OCI-LY1 (cell line): ENCODE measurements at regions not wholly inside any gene's neighbourhood (a gene's known extent, or its start where the extent isn't known, plus 50 kb on each side); places are given as distances from the start of the nearest gene placed in this dataset.

Source experiments
- H2AFZ ChIP-seq: fragments of 200-600 bp; sonication (generic), shearing (Covaris generic); 2 replicates; pipeline ENCODE4 v1.6.0; 2014; ENCODE audit warnings: antibody characterized with exemption, mild to moderate bottlenecking, low read length
- H3F3A ChIP-seq: fragments of 200-600 bp; sonication (generic), shearing (Covaris generic); 2 replicates; pipeline ENCODE4 v1.6.0; 2014; ENCODE audit warnings: mild to moderate bottlenecking, antibody characterized with exemption, low read length, moderate library complexity; ENCODE audit not compliant: insufficient read depth
- H3K27ac ChIP-seq: fragments of 200-600 bp; sonication (generic); 2 replicates; pipeline ENCODE4 v1.5.1; 2014; ENCODE audit warnings: low read length, mixed run types, mild to moderate bottlenecking, low read depth; ENCODE audit not compliant: poor library complexity, severe bottlenecking
- H3K27me3 ChIP-seq: fragments of 200-600 bp; sonication (generic); 2 replicates; pipeline ENCODE4 v1.6.0; 2014; ENCODE audit warnings: antibody characterized with exemption, mild to moderate bottlenecking, low read length, moderate library complexity; ENCODE audit not compliant: insufficient read depth
- H3K36me3 ChIP-seq: fragments of 200-600 bp; sonication (generic); 2 replicates; pipeline ENCODE4 v1.6.1; 2014; ENCODE audit warnings: mild to moderate bottlenecking, antibody characterized with exemption, low read length, moderate library complexity, mixed read lengths; ENCODE audit not compliant: insufficient read depth
- H3K4me1 ChIP-seq: fragments of 200-600 bp; sonication (generic); 2 replicates; pipeline ENCODE4 v1.5.1; 2014; ENCODE audit warnings: mild to moderate bottlenecking, low read length, moderate library complexity; ENCODE audit not compliant: insufficient read depth, severe bottlenecking
- H3K4me2 ChIP-seq: fragments of 200-600 bp; sonication (generic), shearing (Covaris generic); 2 replicates; pipeline ENCODE4 v1.6.1; 2014; ENCODE audit warnings: low read length
- H3K4me3 ChIP-seq: fragments of 200-600 bp; sonication (generic); 2 replicates; pipeline ENCODE4 v1.5.1; 2014; ENCODE audit warnings: low read length, low read depth, mild to moderate bottlenecking, mixed read lengths; ENCODE audit not compliant: poor library complexity, severe bottlenecking
- H3K79me2 ChIP-seq: fragments of 200-600 bp; shearing (Covaris generic); 2 replicates; pipeline ENCODE4 v1.6.1; 2016; ENCODE audit warnings: mixed run types, low read length, mixed read lengths; ENCODE audit not compliant: insufficient read depth
- H3K9ac ChIP-seq: fragments of 200-600 bp; sonication (generic), shearing (Covaris generic); 2 replicates; pipeline ENCODE4 v1.6.1; 2014; ENCODE audit warnings: mild to moderate bottlenecking, low read length, mixed read lengths
- H3K9me2 ChIP-seq: fragments of 200-600 bp; sonication (generic), shearing (Covaris generic); 2 replicates; pipeline ENCODE4 v1.6.1; 2014; ENCODE audit warnings: low read depth, mild to moderate bottlenecking, low read length, mixed read lengths
- H3K9me3 ChIP-seq: fragments of 200-600 bp; shearing (Covaris generic); 2 replicates; pipeline ENCODE4 v1.6.1; 2014; ENCODE audit warnings: low read length, mixed read lengths
- H4K20me1 ChIP-seq: fragments of 200-600 bp; sonication (generic), shearing (Covaris generic); 2 replicates; pipeline ENCODE4 v1.6.0; 2016; ENCODE audit warnings: mild to moderate bottlenecking, low read length; ENCODE audit not compliant: insufficient read depth
- CTCF ChIP-seq: fragments of 200-600 bp; sonication (generic), shearing (Covaris generic); IDR thresholded peaks from 2 replicates; pipeline ENCODE4 v1.5.1; 2017; ENCODE audit warnings: mild to moderate bottlenecking, antibody characterized with exemption, low read length, moderate library complexity, mixed read lengths
- EZH2 ChIP-seq: fragments of 200-600 bp; sonication (generic), shearing (Covaris generic); IDR thresholded peaks from 2 replicates; pipeline ENCODE4 v1.8.0; 2017; ENCODE audit warnings: borderline replicate concordance, mixed run types, mild to moderate bottlenecking, antibody characterized with exemption, low read length, moderate library complexity, mixed read lengths

- Histone ChIP-seq H4K20me1 (no peaks in the 10 kb centered on the region), H3K27me3 (no peaks in the 10 kb centered on the region), H3K36me3 (no peaks in the 10 kb centered on the region), H3K9ac (no peak overlapping the region), H3K4me3 (no peak overlapping the region), H3K27ac (no peak overlapping the region), H2AFZ (no peak overlapping the region), H3K9me2 (no peaks in the 10 kb centered on the region), H3K4me1 (no peaks in the 10 kb centered on the region), H3K4me2 (no peak overlapping the region), H3K9me3 (no peaks in the 10 kb centered on the region), H3F3A (no peaks in the 10 kb centered on the region), H3K79me2 (no peaks in the 10 kb centered on the region)
- TF ChIP-seq EZH2, result no peak
- TF ChIP-seq CTCF, result no peak
Observed at GRCh38 chr20:60877071-60877857, 374.8 kb upstream of the CDH4 start.

- no peaks in the 10 kb centered on the region for H3K27me3 ChIP-seq
Observed at GRCh38 chr20:60882836-60883235, 369.2 kb upstream of the CDH4 start.

GRCh38 chr20:60883496-60883895 lies 368.6 kb upstream of the CDH4 start:
- Histone ChIP-seq H3K9ac (no peak overlapping the region), H3K4me2 (no peak overlapping the region), H3K27ac (no peak overlapping the region), H3K9me2 (no peaks in the 10 kb centered on the region), H4K20me1 (no peaks in the 10 kb centered on the region), H3K4me1 (no peaks in the 10 kb centered on the region), H3K4me3 (no peak overlapping the region), H3K79me2 (no peaks in the 10 kb centered on the region), H2AFZ (no peak overlapping the region), H3K27me3 (no peaks in the 10 kb centered on the region), H3K9me3 (no peaks in the 10 kb centered on the region), H3K36me3 (no peaks in the 10 kb centered on the region), H3F3A (no peaks in the 10 kb centered on the region)
- TF ChIP-seq CTCF, result no peak
- no peak for TF ChIP-seq EZH2

More at GRCh38 chr20:60882836-60883235, 369.2 kb upstream of the CDH4 start:
- Histone ChIP-seq H3K9ac (no peak overlapping the region), H3K4me2 (no peak overlapping the region), H3K27ac (no peak overlapping the region), H3K4me1 (no peaks in the 10 kb centered on the region), H2AFZ (no peak overlapping the region), H4K20me1 (no peaks in the 10 kb centered on the region), H3K4me3 (no peak overlapping the region), H3K9me2 (no peaks in the 10 kb centered on the region), H3K36me3 (no peaks in the 10 kb centered on the region), H3F3A (no peaks in the 10 kb centered on the region), H3K9me3 (no peaks in the 10 kb centered on the region), H3K79me2 (no peaks in the 10 kb centered on the region)
- TF ChIP-seq EZH2 (no peak), CTCF (no peak)
